ENCODE measurements at regions not wholly inside any gene's neighbourhood (a gene's known extent, or its start where the extent isn't known, plus 50 kb on each side); places are given as distances from the start of the nearest gene placed in this dataset.

GRCh38 chr4:140250989-140251552, 97.1 kb upstream of the MAML3 start:
- Histone ChIP-seq H2AFZ (ENCODE audit: control insufficient read depth, low read depth, low read length) (no peak overlapping the region), H4K20me1 (ENCODE audit: control insufficient read depth, insufficient read depth) (no peaks in the 10 kb centered on the region), H3K4me1 (ENCODE audit: control insufficient read depth, insufficient read depth, low read length) (no peaks in the 10 kb centered on the region), H3K9ac (ENCODE audit: control insufficient read depth, insufficient read depth, low read length) (no peak overlapping the region), H3K9me3 (replicated peaks; ENCODE audit: control insufficient read depth, insufficient read depth, low read length) (no peaks in the 10 kb centered on the region), H3K79me2 (ENCODE audit: control insufficient read depth, insufficient read depth, low read length) (no peaks in the 10 kb centered on the region), H3K4me2 (ENCODE audit: control insufficient read depth, insufficient read depth) (no peak overlapping the region), H3K27me3 (replicated peaks in 1 of 2; ENCODE audit: control insufficient read depth in 2 of 2, insufficient read depth in 2 of 2, low read length in 1 of 2) (peaks cover 10 to 19% of the 10 kb centered on the region in 2 experiments), H3K36me3 (ENCODE audit: control insufficient read depth in 2 of 2, insufficient read depth in 2 of 2, low read length in 1 of 2) (no peaks in the 10 kb centered on the region), H3K27ac (ENCODE audit: control insufficient read depth, insufficient read depth) (no peak overlapping the region), H3K4me3 (no peak overlapping the region)
- CTCF ChIA-PET: interaction anchor here (0.9 to 1.7 kb wide), 3 partner anchors 14 to 239 kb away, joined by 3 to 9 read pairs (median 7); no protein-coding TSS in a partner anchor
- in situ Hi-C loops (cut with MboI): no loop called here
- DNase-seq (ENCODE audit: low read depth, low spot score): no peak
- POLR2A ChIA-PET: no interaction called here
- intact Hi-C loops (cut with micrococcal nuclease; ENCODE audit: unreplicated experiment): loop anchor here (5.0 kb wide), 2 partner anchors 94 to 514 kb away; no protein-coding TSS in a partner anchor
- no TSS peak for BruUV-seq (replicated peaks)
- 53% methylated on average over 4 of the region's 4 CpGs for WGBS (ENCODE audit: insufficient coverage, insufficient replicate concordance, low lambda C conversion rate, missing lambda C conversion rate)
- SMC1A ChIA-PET (ENCODE audit: uncharacterized antibody, unreplicated experiment): no interaction called here
- FAIRE-seq: no peak
- TF ChIP-seq ZBED1 (IDR thresholded peaks at IDR 0.05; ENCODE audit: borderline replicate concordance) (no peak), TCF3 (IDR thresholded peaks at IDR 0.05; ENCODE audit: borderline replicate concordance, insufficient read depth, low read depth, low read length) (no peak), ZNF592 (IDR thresholded peaks at IDR 0.05) (no peak), RELA (IDR thresholded peaks at IDR 0.05; ENCODE audit: borderline replicate concordance, partially characterized antibody) (no peak), NR2C1 (IDR thresholded peaks at IDR 0.05) (no peak), POLR2AphosphoS2 (IDR thresholded peaks at IDR 0.05; ENCODE audit: low read depth, low read length) (no peak)
- TF ChIP-seq, protein P1, sequence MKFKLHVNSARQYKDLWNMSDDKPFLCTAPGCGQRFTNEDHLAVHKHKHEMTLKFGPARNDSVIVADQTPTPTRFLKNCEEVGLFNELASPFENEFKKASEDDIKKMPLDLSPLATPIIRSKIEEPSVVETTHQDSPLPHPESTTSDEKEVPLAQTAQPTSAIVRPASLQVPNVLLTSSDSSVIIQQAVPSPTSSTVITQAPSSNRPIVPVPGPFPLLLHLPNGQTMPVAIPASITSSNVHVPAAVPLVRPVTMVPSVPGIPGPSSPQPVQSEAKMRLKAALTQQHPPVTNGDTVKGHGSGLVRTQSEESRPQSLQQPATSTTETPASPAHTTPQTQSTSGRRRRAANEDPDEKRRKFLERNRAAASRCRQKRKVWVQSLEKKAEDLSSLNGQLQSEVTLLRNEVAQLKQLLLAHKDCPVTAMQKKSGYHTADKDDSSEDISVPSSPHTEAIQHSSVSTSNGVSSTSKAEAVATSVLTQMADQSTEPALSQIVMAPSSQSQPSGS (IDR thresholded peaks at IDR 0.05; ENCODE audit: low read length): no peak
- TF ChIP-seq, protein P2, sequence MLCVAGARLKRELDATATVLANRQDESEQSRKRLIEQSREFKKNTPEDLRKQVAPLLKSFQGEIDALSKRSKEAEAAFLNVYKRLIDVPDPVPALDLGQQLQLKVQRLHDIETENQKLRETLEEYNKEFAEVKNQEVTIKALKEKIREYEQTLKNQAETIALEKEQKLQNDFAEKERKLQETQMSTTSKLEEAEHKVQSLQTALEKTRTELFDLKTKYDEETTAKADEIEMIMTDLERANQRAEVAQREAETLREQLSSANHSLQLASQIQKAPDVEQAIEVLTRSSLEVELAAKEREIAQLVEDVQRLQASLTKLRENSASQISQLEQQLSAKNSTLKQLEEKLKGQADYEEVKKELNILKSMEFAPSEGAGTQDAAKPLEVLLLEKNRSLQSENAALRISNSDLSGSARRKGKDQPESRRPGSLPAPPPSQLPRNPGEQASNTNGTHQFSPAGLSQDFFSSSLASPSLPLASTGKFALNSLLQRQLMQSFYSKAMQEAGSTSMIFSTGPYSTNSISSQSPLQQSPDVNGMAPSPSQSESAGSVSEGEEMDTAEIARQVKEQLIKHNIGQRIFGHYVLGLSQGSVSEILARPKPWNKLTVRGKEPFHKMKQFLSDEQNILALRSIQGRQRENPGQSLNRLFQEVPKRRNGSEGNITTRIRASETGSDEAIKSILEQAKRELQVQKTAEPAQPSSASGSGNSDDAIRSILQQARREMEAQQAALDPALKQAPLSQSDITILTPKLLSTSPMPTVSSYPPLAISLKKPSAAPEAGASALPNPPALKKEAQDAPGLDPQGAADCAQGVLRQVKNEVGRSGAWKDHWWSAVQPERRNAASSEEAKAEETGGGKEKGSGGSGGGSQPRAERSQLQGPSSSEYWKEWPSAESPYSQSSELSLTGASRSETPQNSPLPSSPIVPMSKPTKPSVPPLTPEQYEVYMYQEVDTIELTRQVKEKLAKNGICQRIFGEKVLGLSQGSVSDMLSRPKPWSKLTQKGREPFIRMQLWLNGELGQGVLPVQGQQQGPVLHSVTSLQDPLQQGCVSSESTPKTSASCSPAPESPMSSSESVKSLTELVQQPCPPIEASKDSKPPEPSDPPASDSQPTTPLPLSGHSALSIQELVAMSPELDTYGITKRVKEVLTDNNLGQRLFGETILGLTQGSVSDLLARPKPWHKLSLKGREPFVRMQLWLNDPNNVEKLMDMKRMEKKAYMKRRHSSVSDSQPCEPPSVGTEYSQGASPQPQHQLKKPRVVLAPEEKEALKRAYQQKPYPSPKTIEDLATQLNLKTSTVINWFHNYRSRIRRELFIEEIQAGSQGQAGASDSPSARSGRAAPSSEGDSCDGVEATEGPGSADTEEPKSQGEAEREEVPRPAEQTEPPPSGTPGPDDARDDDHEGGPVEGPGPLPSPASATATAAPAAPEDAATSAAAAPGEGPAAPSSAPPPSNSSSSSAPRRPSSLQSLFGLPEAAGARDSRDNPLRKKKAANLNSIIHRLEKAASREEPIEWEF (IDR thresholded peaks at IDR 0.05; ENCODE audit: insufficient replicate concordance, low read depth, low read length): no peak
- ATAC-seq: no peak
- RAD21 ChIA-PET (ENCODE audit: unreplicated experiment): no interaction called here

Measured in GM12878 (cell line).